MCF 10A (cell line): ENCODE measurements at regions not wholly inside any gene's neighbourhood (a gene's known extent, or its start where the extent isn't known, plus 50 kb on each side); places are given as distances from the start of the nearest gene placed in this dataset.
"Not testable (repeated sequence)": the region's sequence is repeated elsewhere in the genome, so short reads cannot be mapped to it uniquely, and the experiment has no call there.

Experiments used
- BruUV-seq: library from RNA; stranded (reverse); fragments of 400-500 nt; replicated peaks from 2 replicates; lab custom pipeline; 2021; lab: Mats Ljungman, UMichigan
- CTCF ChIA-PET: fragments of 300-600 bp; sonication (Branson Sonifier 250); formaldehyde crosslinking; extraction: SDS; loops from one replicate; lab custom pipeline; 2021; ENCODE audit warnings: antibody characterized with exemption, inconsistent platforms; lab: Yijun Ruan, JAX
- POLR2A ChIA-PET: fragments of 300-600, 350-650 bp; sonication (Branson Sonifier 250); formaldehyde crosslinking; extraction: SDS; loops from one replicate; lab custom pipeline; 2020; ENCODE audit warnings: antibody characterized with exemption, inconsistent platforms; lab: Yijun Ruan, JAX
- DNase-seq: peaks from one replicate; pipeline ENCODE4 v3.0.0-alpha.2; 2018; ENCODE audit not compliant: unreplicated experiment
- H3K27ac Mint-ChIP-seq: one replicate; pipeline ENCODE4 v1.8.0; 2022; ENCODE audit warnings: mild to moderate bottlenecking, low read depth, mixed read lengths; ENCODE audit not compliant: unreplicated experiment
- H3K27me3 Mint-ChIP-seq: one replicate; pipeline ENCODE4 v1.8.0; 2022; ENCODE audit warnings: mixed read lengths; ENCODE audit not compliant: insufficient read depth, unreplicated experiment
- H3K36me3 Mint-ChIP-seq: one replicate; pipeline ENCODE4 v1.8.0; 2022; ENCODE audit warnings: mild to moderate bottlenecking, moderate library complexity, mixed read lengths; ENCODE audit not compliant: insufficient read depth, unreplicated experiment
- H3K4me1 Mint-ChIP-seq: one replicate; pipeline ENCODE4 v1.8.0; 2022; ENCODE audit warnings: mixed read lengths; ENCODE audit not compliant: insufficient read depth, unreplicated experiment
- H3K4me3 Mint-ChIP-seq: one replicate; pipeline ENCODE4 v1.8.0; 2022; ENCODE audit warnings: mild to moderate bottlenecking, moderate library complexity, mixed read lengths; ENCODE audit not compliant: unreplicated experiment
- H3K9me3 Mint-ChIP-seq: one replicate; pipeline ENCODE4 v1.8.0; 2022; ENCODE audit warnings: mixed read lengths; ENCODE audit not compliant: unreplicated experiment
- intact Hi-C: fragments of 100-400 bp; cut with micrococcal nuclease; formaldehyde crosslinking; loops from 2 replicates; pipeline ENCODE4 v1.14.1; 2022
- TF ChIP-seq, protein P1 (sequence below): fragments of 200-600 bp; IDR thresholded peaks from one replicate; pipeline ENCODE4 v1.8.0; 2022; ENCODE audit warnings: antibody characterized with exemption, mild to moderate bottlenecking; ENCODE audit not compliant: unreplicated experiment

DNA sequence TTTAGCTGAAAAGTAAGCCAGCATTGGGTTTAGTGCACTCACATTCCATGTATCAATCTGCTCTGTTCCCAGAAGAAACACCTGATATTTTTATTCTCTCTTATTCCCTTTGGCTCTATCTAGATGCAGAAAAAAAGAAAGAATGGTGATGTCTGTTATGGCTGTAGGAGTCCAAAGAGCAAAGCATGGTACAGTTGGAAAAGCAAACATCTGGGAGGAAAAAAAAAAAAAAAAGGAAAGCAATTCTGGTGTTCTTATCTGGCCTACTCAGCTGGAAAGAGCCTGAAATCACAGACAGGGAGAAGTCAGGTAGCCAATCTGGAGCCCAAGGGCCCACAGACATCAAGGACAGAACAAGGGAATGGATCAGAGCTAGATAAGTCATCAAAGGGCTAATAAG, 293.9 kb downstream of the DUSP6 start:
- Mint-ChIP-seq H3K27ac (peak overlapping the region; percentile 16), H3K36me3 (peaks cover 7% of the 10 kb centered on the region), H3K9me3 (no peaks in the 10 kb centered on the region), H3K4me1 (no peaks in the 10 kb centered on the region), H3K27me3 (no peaks in the 10 kb centered on the region), H3K4me3 (no peak overlapping the region)
- ChIA-PET CTCF (no interaction called here), POLR2A (no interaction called here)
- intact Hi-C loops: no loop called here
- TF ChIP-seq, protein P1, sequence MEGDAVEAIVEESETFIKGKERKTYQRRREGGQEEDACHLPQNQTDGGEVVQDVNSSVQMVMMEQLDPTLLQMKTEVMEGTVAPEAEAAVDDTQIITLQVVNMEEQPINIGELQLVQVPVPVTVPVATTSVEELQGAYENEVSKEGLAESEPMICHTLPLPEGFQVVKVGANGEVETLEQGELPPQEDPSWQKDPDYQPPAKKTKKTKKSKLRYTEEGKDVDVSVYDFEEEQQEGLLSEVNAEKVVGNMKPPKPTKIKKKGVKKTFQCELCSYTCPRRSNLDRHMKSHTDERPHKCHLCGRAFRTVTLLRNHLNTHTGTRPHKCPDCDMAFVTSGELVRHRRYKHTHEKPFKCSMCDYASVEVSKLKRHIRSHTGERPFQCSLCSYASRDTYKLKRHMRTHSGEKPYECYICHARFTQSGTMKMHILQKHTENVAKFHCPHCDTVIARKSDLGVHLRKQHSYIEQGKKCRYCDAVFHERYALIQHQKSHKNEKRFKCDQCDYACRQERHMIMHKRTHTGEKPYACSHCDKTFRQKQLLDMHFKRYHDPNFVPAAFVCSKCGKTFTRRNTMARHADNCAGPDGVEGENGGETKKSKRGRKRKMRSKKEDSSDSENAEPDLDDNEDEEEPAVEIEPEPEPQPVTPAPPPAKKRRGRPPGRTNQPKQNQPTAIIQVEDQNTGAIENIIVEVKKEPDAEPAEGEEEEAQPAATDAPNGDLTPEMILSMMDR: no peak
- no peak for DNase-seq
- BruUV-seq: no TSS peak

DNA sequence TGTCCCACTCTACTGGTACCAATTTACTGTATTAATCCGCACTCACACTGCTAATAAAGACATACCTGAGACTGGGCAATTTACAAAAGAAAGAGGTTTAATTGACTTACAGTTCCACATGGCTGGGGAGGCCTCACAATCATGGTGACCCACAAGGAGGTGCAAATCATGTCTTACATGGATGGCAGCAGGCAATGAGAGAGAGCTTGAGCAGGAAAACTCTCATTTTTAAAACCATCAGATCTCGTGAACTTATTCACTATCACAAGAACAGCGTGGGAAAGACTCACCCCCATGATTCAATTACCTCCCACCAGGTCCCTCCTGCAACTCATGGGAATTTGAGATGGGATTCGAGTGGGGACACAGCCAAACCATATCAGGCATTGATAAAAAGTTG, 298.5 kb downstream of the DUSP6 start:
- H3K27ac Mint-ChIP-seq, H3K4me1 Mint-ChIP-seq, H3K9me3 Mint-ChIP-seq, H3K36me3 Mint-ChIP-seq, DNase-seq, H3K4me3 Mint-ChIP-seq, H3K27me3 Mint-ChIP-seq, intact Hi-C loops, BruUV-seq: not testable (repeated sequence)
- ChIA-PET CTCF (interaction anchor here (0.7 to 1.3 kb wide), 4 partner anchors 20 to 407 kb away, joined by 3 to 6 read pairs (median 4); no protein-coding TSS in a partner anchor), POLR2A (interaction anchor here (1.0 to 1.5 kb wide), 2 partner anchors 172 to 298 kb away, joined by 3 to 4 read pairs; partner anchors contain the start of gene DUSP6)

- CTCF ChIA-PET: interaction anchor here (0.6 to 4.5 kb wide), 31 partner anchors 8 to 1606 kb away, joined by 3 to 69 read pairs (median 3); partner anchors contain the start of gene GALNT4
Measured at GRCh38 chr12:89051065-89051677, 301.1 kb downstream of the DUSP6 start.

DNA sequence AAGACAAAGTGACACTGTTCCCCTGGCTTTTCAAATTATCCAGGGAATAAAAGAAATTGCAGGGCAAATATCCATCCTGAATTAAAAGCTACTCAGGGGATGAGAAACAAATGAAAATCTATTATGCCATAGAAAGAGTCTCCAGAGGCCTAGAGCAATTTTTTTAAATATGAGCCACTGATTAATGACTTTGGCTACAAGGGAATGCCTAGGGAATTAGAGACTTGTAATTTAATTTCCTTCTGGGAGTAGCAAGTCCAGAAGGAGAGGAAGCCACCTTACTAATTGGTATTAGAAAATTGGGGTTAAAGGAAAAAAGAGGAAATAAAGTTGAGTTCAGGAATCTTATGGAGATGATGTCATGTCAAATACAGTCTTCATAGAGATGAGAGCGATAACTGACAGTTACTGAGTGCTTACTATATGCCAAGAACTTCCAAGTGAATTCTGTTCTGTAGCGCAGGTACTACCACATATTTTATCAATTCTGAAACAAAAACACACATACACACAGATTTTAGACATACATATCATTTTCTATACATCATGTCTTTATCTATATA, 304.4 kb downstream of the DUSP6 start:
- CTCF ChIA-PET: interaction anchor here (1.1 to 2.3 kb wide), 2 partner anchors 10 to 414 kb away, joined by 4 to 14 read pairs; no protein-coding TSS in a partner anchor

More at GRCh38 chr12:89051065-89051677, 301.1 kb downstream of the DUSP6 start:
- Mint-ChIP-seq H3K36me3 (peaks cover 6% of the 10 kb centered on the region), H3K27ac (no peak overlapping the region), H3K4me3 (no peak overlapping the region), H3K27me3 (no peaks in the 10 kb centered on the region), H3K9me3 (no peaks in the 10 kb centered on the region), H3K4me1 (no peaks in the 10 kb centered on the region)
- BruUV-seq: no TSS peak
- intact Hi-C loops: loop anchor here (1.0 to 2.0 kb wide), 8 partner anchors 32 to 478 kb away; partner anchors contain the start of genes DUSP6 and GALNT4
- POLR2A ChIA-PET: interaction anchor here (0.5 to 2.3 kb wide), 4 partner anchors 299 to 473 kb away, joined by 3 to 5 read pairs (median 4); partner anchors contain the start of gene GALNT4
- peak; percentile 80 for DNase-seq
- TF ChIP-seq, protein P1: peak; percentile 74

More for the DNA sequence above, 304.4 kb downstream of the DUSP6 start:
- Mint-ChIP-seq H3K4me1 (no peaks in the 10 kb centered on the region), H3K27me3 (no peaks in the 10 kb centered on the region), H3K9me3 (no peaks in the 10 kb centered on the region), H3K27ac (no peak overlapping the region), H3K36me3 (peaks cover 7% of the 10 kb centered on the region), H3K4me3 (no peak overlapping the region)
- intact Hi-C loops: no loop called here
- BruUV-seq: no TSS peak
- TF ChIP-seq, protein P1: no peak
- POLR2A ChIA-PET: no interaction called here
- no peak for DNase-seq
